DND-41 (cell line): ENCODE measurements at regions not wholly inside any gene's neighbourhood (a gene's known extent, or its start where the extent isn't known, plus 50 kb on each side); places are given as distances from the start of the nearest gene placed in this dataset.

Source experiments
- ATAC-seq: fragments of 200-7000 bp; cut with Tn5 transposase; 3 replicates; pipeline ENCODE4 v1.9.1; 2021; ENCODE audit warnings: low read depth; ENCODE audit not compliant: insufficient read depth
- DNase-seq: peaks from one replicate; pipeline ENCODE4 v3.0.0-alpha.2; 2020
- H2AFZ ChIP-seq: 2 replicates; pipeline ENCODE4 v1.6.0; 2012; ENCODE audit warnings: low read depth, low read length
- H3K27ac ChIP-seq: 2 replicates; pipeline ENCODE4 v1.5.1; 2012; ENCODE audit warnings: low read length, inconsistent platforms
- H3K27me3 ChIP-seq: fragments of 200-600 bp; sonication (generic); 2 replicates; pipeline ENCODE4 v1.6.0; 2012; ENCODE audit warnings: low read length, mild to moderate bottlenecking, inconsistent platforms; ENCODE audit not compliant: insufficient read depth, poor library complexity
- H3K36me3 ChIP-seq: 2 replicates; pipeline ENCODE4 v1.5.1; 2012; ENCODE audit warnings: low read length, inconsistent platforms; ENCODE audit not compliant: insufficient read depth
- H3K4me1 ChIP-seq: 2 replicates; pipeline ENCODE4 v1.5.1; 2012; ENCODE audit warnings: mild to moderate bottlenecking, low read length; ENCODE audit not compliant: insufficient read depth
- H3K4me2 ChIP-seq: 2 replicates; pipeline ENCODE4 v1.6.0; 2012; ENCODE audit warnings: mild to moderate bottlenecking, moderate library complexity, low read length, inconsistent platforms; ENCODE audit not compliant: insufficient read depth
- H3K4me3 ChIP-seq, 2 experiments: fragments of 200-600 bp in 1 of 2; shearing (Covaris generic) in 1 of 2; 2 replicates each; pipeline ENCODE4 v1.5.1; 2012 to 2016; ENCODE audit warnings: inconsistent platforms in 2 of 2, low read length in 2 of 2, mild to moderate bottlenecking in 2 of 2, low read depth in 1 of 2, moderate library complexity in 1 of 2
- H3K79me2 ChIP-seq: 2 replicates; pipeline ENCODE4 v1.6.0; 2012; ENCODE audit warnings: low read length, inconsistent platforms; ENCODE audit not compliant: insufficient read depth
- H3K9ac ChIP-seq: 2 replicates; pipeline ENCODE4 v1.6.0; 2012; ENCODE audit warnings: low read depth, mild to moderate bottlenecking, inconsistent platforms, low read length, moderate library complexity
- H3K9me3 ChIP-seq: 2 replicates; pipeline ENCODE4 v1.5.1; 2012; ENCODE audit warnings: low read length, moderate library complexity, mild to moderate bottlenecking, inconsistent platforms; ENCODE audit not compliant: insufficient read depth, severe bottlenecking
- H4K20me1 ChIP-seq: 2 replicates; pipeline ENCODE4 v1.6.0; 2012; ENCODE audit warnings: low read length; ENCODE audit not compliant: insufficient read depth
- CTCF ChIP-seq: IDR thresholded peaks from 2 replicates; pipeline ENCODE4 v1.5.1; 2012; ENCODE audit warnings: borderline replicate concordance, low read length, moderate library complexity, mild to moderate bottlenecking; ENCODE audit not compliant: poor library complexity, severe bottlenecking; ENCODE audit errors: extremely low read depth
- EZH2 ChIP-seq: IDR thresholded peaks from 3 replicates; pipeline ENCODE4 v1.6.1; 2012; ENCODE audit warnings: borderline replicate concordance, low read depth, mild to moderate bottlenecking, moderate library complexity, low read length, inconsistent platforms; ENCODE audit not compliant: severe bottlenecking

DNA sequence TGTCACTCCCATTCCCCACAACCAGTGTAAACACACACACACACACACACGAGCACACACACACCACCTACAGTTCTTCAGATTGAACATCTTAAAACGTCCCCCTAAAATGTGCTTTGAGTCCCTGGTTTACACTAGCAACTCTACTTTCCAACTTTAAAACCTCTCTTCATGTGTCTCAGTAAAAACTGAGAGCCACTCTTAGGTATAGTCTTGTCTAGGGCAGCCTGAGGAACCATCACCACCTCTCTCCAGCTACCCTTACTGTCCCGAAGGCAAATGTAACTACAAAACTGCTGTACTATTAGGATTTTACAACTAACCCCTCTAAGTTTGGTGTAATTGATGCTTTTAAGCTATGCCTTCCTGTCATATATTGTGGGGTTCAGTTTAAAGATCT, 1501.6 kb upstream of the MIR17HG start:
- no peaks in the 10 kb centered on the region for H3K9me3 ChIP-seq
- no peaks in the 10 kb centered on the region for H3K4me1 ChIP-seq
- H3K9ac ChIP-seq, result no peak overlapping the region
- no peaks in the 10 kb centered on the region for H3K79me2 ChIP-seq
- no peaks in the 10 kb centered on the region for H4K20me1 ChIP-seq
- no peak for ATAC-seq
- no peak overlapping the region for H3K27ac ChIP-seq
- H3K27me3 ChIP-seq, result no peaks in the 10 kb centered on the region
- H3K4me2 ChIP-seq, result no peak overlapping the region
- TF ChIP-seq CTCF, result no peak
- no peak for TF ChIP-seq EZH2
- no peak for DNase-seq
- H3K36me3 ChIP-seq, result no peaks in the 10 kb centered on the region
- H2AFZ ChIP-seq, result no peak overlapping the region
- H3K4me3 ChIP-seq, result no peak overlapping the region

- no peak overlapping the region for H3K4me2 ChIP-seq
- ATAC-seq (no peak), DNase-seq (no peak)
- H3K36me3 ChIP-seq, result no peaks in the 10 kb centered on the region
- no peak overlapping the region for H3K27ac ChIP-seq
- H3K4me1 ChIP-seq, result no peaks in the 10 kb centered on the region
- no peaks in the 10 kb centered on the region for H3K9me3 ChIP-seq
- H4K20me1 ChIP-seq, result no peaks in the 10 kb centered on the region
- no peaks in the 10 kb centered on the region for H3K79me2 ChIP-seq
- H2AFZ ChIP-seq, result no peak overlapping the region
- no peaks in the 10 kb centered on the region for H3K27me3 ChIP-seq
- H3K4me3 ChIP-seq, result no peak overlapping the region
- H3K9ac ChIP-seq, result no peak overlapping the region
- TF ChIP-seq CTCF (no peak), EZH2 (no peak)
Measured at GRCh38 chr13:89846926-89847585, 1500.4 kb upstream of the MIR17HG start.

DNA sequence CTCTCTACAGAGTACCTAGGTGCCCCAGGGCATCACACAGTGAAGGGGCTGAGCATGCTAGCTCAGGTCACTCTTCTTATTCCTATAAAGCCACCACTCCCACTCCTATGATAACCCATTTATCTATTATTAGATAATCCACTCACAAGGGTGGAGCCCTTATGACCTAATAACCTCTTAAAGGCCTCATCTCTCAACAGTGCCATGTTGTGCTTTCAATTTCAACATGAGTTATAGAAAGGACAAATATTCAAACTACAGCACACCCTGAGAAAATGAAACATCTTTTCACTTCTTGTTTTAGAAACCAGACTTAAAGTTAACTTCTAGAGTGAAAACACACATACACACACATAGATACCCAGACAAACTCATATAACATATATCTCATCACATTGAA, 1494.9 kb upstream of the MIR17HG start:
- Histone ChIP-seq H3K4me1 (no peaks in the 10 kb centered on the region), H3K27me3 (no peaks in the 10 kb centered on the region), H4K20me1 (no peaks in the 10 kb centered on the region), H3K36me3 (no peaks in the 10 kb centered on the region), H3K4me3 (no peak overlapping the region), H2AFZ (no peak overlapping the region), H3K9me3 (no peaks in the 10 kb centered on the region), H3K79me2 (no peaks in the 10 kb centered on the region), H3K27ac (no peak overlapping the region), H3K9ac (no peak overlapping the region), H3K4me2 (no peak overlapping the region)
- no peak for TF ChIP-seq CTCF
- DNase-seq, result no peak
- ATAC-seq, result no peak

DNA sequence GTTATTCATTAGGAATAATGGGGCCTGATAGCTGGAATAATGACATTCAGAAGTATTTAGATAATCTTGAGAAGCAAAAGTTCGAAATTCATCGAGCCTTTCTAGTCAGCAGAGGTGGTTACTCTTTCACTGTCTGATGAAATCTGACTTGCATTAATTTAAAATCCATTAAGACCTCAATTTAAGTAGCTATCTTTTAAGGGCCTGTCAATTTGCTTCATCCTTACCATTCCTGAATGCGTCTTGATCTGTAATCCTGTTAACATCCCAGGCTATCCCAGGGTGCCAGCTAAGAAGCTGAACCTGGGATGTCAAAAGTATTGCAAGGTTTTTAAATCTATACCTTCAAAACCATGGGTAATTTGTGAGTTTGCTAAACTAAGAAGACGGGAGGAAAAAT, 1491.0 kb upstream of the MIR17HG start:
- H3K36me3 ChIP-seq, result no peaks in the 10 kb centered on the region
- no peak overlapping the region for H3K27ac ChIP-seq
- no peaks in the 10 kb centered on the region for H3K9me3 ChIP-seq
- H2AFZ ChIP-seq, result no peak overlapping the region
- no peaks in the 10 kb centered on the region for H3K4me1 ChIP-seq
- TF ChIP-seq EZH2, result no peak
- TF ChIP-seq CTCF, result no peak
- H3K4me3 ChIP-seq, result no peak overlapping the region
- ATAC-seq, result no peak
- H3K27me3 ChIP-seq, result no peaks in the 10 kb centered on the region
- no peak overlapping the region for H3K4me2 ChIP-seq
- no peaks in the 10 kb centered on the region for H4K20me1 ChIP-seq
- no peak for DNase-seq
- no peak overlapping the region for H3K9ac ChIP-seq
- H3K79me2 ChIP-seq, result no peaks in the 10 kb centered on the region
